CD14-positive monocyte (primary cell): ENCODE measurements at regions not wholly inside any gene's neighbourhood (a gene's known extent, or its start where the extent isn't known, plus 50 kb on each side); places are given as distances from the start of the nearest gene placed in this dataset.

ENCODE experiments used
- DNase-seq, 3 donors: peaks; one replicate each; pipeline ENCODE4 v3.0.0-alpha.2; 2011 to 2022
- H2AFZ ChIP-seq: 2 replicates; pipeline ENCODE4 v1.6.0; 2012; ENCODE audit warnings: mild to moderate bottlenecking, low read depth, low read length, inconsistent platforms; ENCODE audit not compliant: insufficient read depth, poor library complexity, severe bottlenecking
- H3K27ac ChIP-seq, 2 donors: 1 replicate in 1 of 2; 2 replicates in 1 of 2; pipeline ENCODE4 v1.5.1; 2012 to 2013; ENCODE audit warnings: low read length in 2 of 2, control low read depth in 1 of 2, inconsistent platforms in 1 of 2, low read depth in 1 of 2, mild to moderate bottlenecking in 1 of 2
- H3K27me3 ChIP-seq, 2 donors: one replicate each; pipeline versions ENCODE4 v1.6.0 to v1.6.1; 2011 to 2013; ENCODE audit warnings: low read length in 2 of 2; ENCODE audit not compliant: control insufficient read depth in 2 of 2, insufficient read depth in 2 of 2
- H3K36me3 ChIP-seq, 2 donors: replicated peaks in 1 of 2; 1 replicate in 1 of 2; 2 replicates in 1 of 2; pipeline versions ENCODE4 v1.5.1 to v1.6.1; 2012 to 2013; ENCODE audit warnings: low read length in 2 of 2, control low read depth in 1 of 2, inconsistent platforms in 1 of 2, mild to moderate bottlenecking in 1 of 2; ENCODE audit not compliant: insufficient read depth in 2 of 2, control insufficient read depth in 1 of 2
- H3K4me1 ChIP-seq, 2 donors: 1 replicate in 1 of 2; 2 replicates in 1 of 2; pipeline versions ENCODE4 v1.5.1 to v1.6.1; 2012 to 2013; ENCODE audit warnings: low read length in 2 of 2, control low read depth in 1 of 2, inconsistent platforms in 1 of 2, mild to moderate bottlenecking in 1 of 2, moderate library complexity in 1 of 2; ENCODE audit not compliant: insufficient read depth in 2 of 2, control insufficient read depth in 1 of 2
- H3K4me2 ChIP-seq: replicated peaks from 2 replicates; pipeline ENCODE3; 2012; ENCODE audit warnings: low read length, moderate library complexity, mild to moderate bottlenecking; ENCODE audit not compliant: poor library complexity, severe bottlenecking; ENCODE audit errors: extremely low read depth
- H3K4me3 ChIP-seq, 3 experiments: fragments of 200-600 bp in 1 of 3; sonication (generic) in 1 of 3; replicated peaks in 1 of 3; 1 replicate in 2 of 3; 2 replicates in 1 of 3; pipeline ENCODE4 v1.5.1; 2011 to 2013; ENCODE audit warnings: low read length in 3 of 3, mild to moderate bottlenecking in 3 of 3, control low read depth in 2 of 3, low read depth in 2 of 3, inconsistent platforms in 1 of 3, moderate library complexity in 1 of 3
- H3K79me2 ChIP-seq: 2 replicates; pipeline ENCODE4 v1.6.0; 2012; ENCODE audit warnings: mild to moderate bottlenecking, control low read depth, inconsistent platforms, low read length, moderate library complexity; ENCODE audit not compliant: insufficient read depth
- H3K9ac ChIP-seq: 2 replicates; pipeline ENCODE4 v1.6.0; 2017; ENCODE audit warnings: low read length, mild to moderate bottlenecking; ENCODE audit not compliant: insufficient read depth, poor library complexity, severe bottlenecking
- H3K9me3 ChIP-seq, 2 donors: replicated peaks in 1 of 2; 1 replicate in 1 of 2; 2 replicates in 1 of 2; pipeline versions ENCODE4 v1.5.1 to v1.6.1; 2012 to 2013; ENCODE audit warnings: low read length in 2 of 2, control low read depth in 1 of 2; ENCODE audit not compliant: control insufficient read depth in 1 of 2, insufficient read depth in 1 of 2
- H4K20me1 ChIP-seq: 2 replicates; pipeline ENCODE4 v1.6.0; 2012; ENCODE audit warnings: mild to moderate bottlenecking, low read length, control low read depth, moderate library complexity; ENCODE audit not compliant: insufficient read depth
- H3K27ac Mint-ChIP-seq, 7 donors: one replicate each; pipeline ENCODE4 v1.8.0; 2020; ENCODE audit warnings: mild to moderate bottlenecking in 7 of 7, mixed read lengths in 7 of 7, moderate library complexity in 6 of 7, inconsistent platforms in 2 of 7
- H3K27me3 Mint-ChIP-seq, 3 donors: one replicate each; pipeline ENCODE4 v1.8.0; 2021 to 2022; ENCODE audit warnings: low read depth in 3 of 3, mild to moderate bottlenecking in 3 of 3, mixed read lengths in 3 of 3, moderate library complexity in 3 of 3, inconsistent platforms in 1 of 3
- H3K36me3 Mint-ChIP-seq, 2 donors: one replicate each; pipeline ENCODE4 v1.8.0; 2020; ENCODE audit warnings: mixed read lengths in 2 of 2, inconsistent platforms in 1 of 2, mild to moderate bottlenecking in 1 of 2
- H3K4me1 Mint-ChIP-seq: one replicate; pipeline ENCODE4 v1.8.0; 2020; ENCODE audit warnings: mild to moderate bottlenecking, mixed read lengths
- H3K4me3 Mint-ChIP-seq, 2 donors: one replicate each; pipeline ENCODE4 v1.8.0; 2020; ENCODE audit warnings: mild to moderate bottlenecking in 2 of 2, mixed read lengths in 2 of 2, moderate library complexity in 1 of 2
- H3K9me3 Mint-ChIP-seq, 7 donors: one replicate each; pipeline ENCODE4 v1.8.0; 2020 to 2022; ENCODE audit warnings: mixed read lengths in 7 of 7, mild to moderate bottlenecking in 6 of 7, moderate library complexity in 6 of 7, inconsistent platforms in 2 of 7
- CTCF ChIP-seq: fragments of 200-600 bp; IDR thresholded peaks from one replicate; pipeline ENCODE4 v1.8.0; 2022; ENCODE audit warnings: antibody characterized with exemption, mild to moderate bottlenecking
- WGBS: methylation state at CpG from one replicate; pipeline ENCODE4 v1.1.5; 2013; ENCODE audit warnings: missing lambda C conversion rate; ENCODE audit not compliant: insufficient coverage; 5-methylcytosine and 5-hydroxymethylcytosine counted together
- intact Hi-C, 2 donors: fragments of 100-400 bp; cut with micrococcal nuclease; formaldehyde crosslinking; loops; one replicate each; pipeline versions ENCODE4 v1.15.0 to v1.15.1; 2023

DNA sequence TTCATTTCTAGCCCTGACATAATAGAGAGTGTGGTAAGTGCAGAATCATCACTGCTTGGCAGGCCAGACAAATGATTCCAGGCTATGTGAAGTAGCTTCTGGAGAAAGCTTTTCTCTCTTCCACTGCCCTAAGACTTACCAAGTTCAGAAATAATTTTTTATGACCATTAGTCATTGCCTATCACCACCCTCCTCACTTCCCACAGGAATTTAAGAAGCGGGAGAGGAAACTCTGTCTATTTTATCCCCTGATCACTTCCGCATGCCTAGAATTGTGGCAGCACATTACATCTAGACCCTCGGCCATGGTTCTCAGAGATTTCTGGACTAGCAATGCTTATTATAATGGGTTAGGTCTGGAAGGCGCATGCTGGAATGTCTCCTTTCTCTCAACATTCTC, 397.8 kb upstream of the NR2F2 start:
- no peak for TF ChIP-seq CTCF
- Histone ChIP-seq H3K27me3 (no peaks in the 10 kb centered on the region), H4K20me1 (no peaks in the 10 kb centered on the region), H3K9ac (no peak overlapping the region), H3K4me1 (no peaks in the 10 kb centered on the region), H3K9me3 (peaks cover 0 to 3% of the 10 kb centered on the region in 2 donors), H2AFZ (no peak overlapping the region), H3K27ac (no peak overlapping the region), H3K4me2 (no peak overlapping the region), H3K4me3 (no peak overlapping the region), H3K36me3 (no peaks in the 10 kb centered on the region), H3K79me2 (no peaks in the 10 kb centered on the region)
- peaks cover 0 to 4% (median 2%) of the 10 kb centered on the region in 3 donors for H3K27me3 Mint-ChIP-seq
- no peak overlapping the region for H3K4me3 Mint-ChIP-seq
- no peak overlapping the region for H3K27ac Mint-ChIP-seq
- no peak for DNase-seq
- intact Hi-C loops: no loop called here
- H3K4me1 Mint-ChIP-seq: peaks cover 5% of the 10 kb centered on the region
- 80% methylated on average over 1 of the region's 4 CpGs for WGBS
- H3K9me3 Mint-ChIP-seq: peaks cover 1 to 8% (median 6%) of the 10 kb centered on the region in 7 donors
- no peaks in the 10 kb centered on the region for H3K36me3 Mint-ChIP-seq

DNA sequence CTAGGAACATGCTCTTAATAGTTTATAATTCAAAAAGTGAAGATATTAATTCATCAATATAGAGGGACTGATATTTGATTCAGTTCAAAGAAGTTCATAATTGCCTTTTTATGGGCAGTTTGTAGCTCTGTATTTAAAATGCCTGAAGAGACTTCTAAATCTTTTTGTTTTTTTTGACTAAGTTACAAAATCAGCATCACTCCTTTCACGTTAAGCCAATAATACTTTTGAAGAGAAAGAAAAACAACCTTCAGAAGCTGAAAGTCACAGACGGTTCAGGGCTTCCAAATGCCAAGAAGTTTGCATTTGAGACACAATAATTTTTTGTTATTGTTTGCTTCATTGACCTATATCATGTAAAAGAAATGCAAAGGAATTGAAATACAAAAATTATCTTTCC, 394.6 kb upstream of the NR2F2 start:
- H3K9me3 Mint-ChIP-seq: peaks cover 1 to 12% (median 7%) of the 10 kb centered on the region in 7 donors
- Histone ChIP-seq H3K27ac (no peak overlapping the region), H3K9me3 (peaks cover 0 to 3% of the 10 kb centered on the region in 2 donors), H3K4me2 (no peak overlapping the region), H3K36me3 (no peaks in the 10 kb centered on the region), H3K4me3 (no peak overlapping the region), H4K20me1 (no peaks in the 10 kb centered on the region), H3K9ac (no peak overlapping the region), H3K79me2 (no peaks in the 10 kb centered on the region), H2AFZ (no peak overlapping the region), H3K27me3 (no peaks in the 10 kb centered on the region), H3K4me1 (no peaks in the 10 kb centered on the region)
- no peak overlapping the region for H3K27ac Mint-ChIP-seq
- intact Hi-C loops: no loop called here
- no peaks in the 10 kb centered on the region for H3K4me1 Mint-ChIP-seq
- TF ChIP-seq CTCF: no peak
- no peak overlapping the region for H3K4me3 Mint-ChIP-seq
- H3K27me3 Mint-ChIP-seq: peaks cover 0 to 4% (median 2%) of the 10 kb centered on the region in 3 donors
- no peak for DNase-seq
- WGBS: no CpG with 5 or more reads among the region's 2 CpGs
- no peaks in the 10 kb centered on the region for H3K36me3 Mint-ChIP-seq
